Astrocyte of the hippocampus (primary cell): ENCODE measurements at regions not wholly inside any gene's neighbourhood (a gene's known extent, or its start where the extent isn't known, plus 50 kb on each side); places are given as distances from the start of the nearest gene placed in this dataset.
"Not testable (repeated sequence)": the region's sequence is repeated elsewhere in the genome, so short reads cannot be mapped to it uniquely, and the experiment has no call there.

Experiments used
- DNase-seq: peaks from one replicate; pipeline ENCODE4 v3.0.0; 2011; ENCODE audit warnings: low read depth, low spot score

DNA sequence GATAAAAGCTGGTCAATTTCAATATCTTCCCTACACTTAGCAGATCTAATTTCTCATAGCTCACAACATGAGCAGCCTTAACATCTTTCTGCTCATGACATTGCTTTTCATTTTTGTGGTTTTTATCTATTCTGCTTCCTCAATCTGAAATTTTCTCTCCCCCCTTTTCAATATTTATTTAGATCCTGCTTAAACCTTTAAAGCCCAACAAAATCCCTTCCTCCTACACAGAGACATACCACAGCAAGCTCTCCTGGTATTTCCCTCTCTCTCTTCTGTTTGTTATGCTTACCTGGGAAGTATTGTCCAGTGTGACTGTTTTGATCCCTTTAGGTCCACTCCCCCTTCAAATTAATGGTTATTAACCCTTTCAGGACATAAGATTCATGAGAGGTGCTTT, 582.5 kb downstream of the RFPL4B start:
- DNase-seq, result no peak

DNA sequence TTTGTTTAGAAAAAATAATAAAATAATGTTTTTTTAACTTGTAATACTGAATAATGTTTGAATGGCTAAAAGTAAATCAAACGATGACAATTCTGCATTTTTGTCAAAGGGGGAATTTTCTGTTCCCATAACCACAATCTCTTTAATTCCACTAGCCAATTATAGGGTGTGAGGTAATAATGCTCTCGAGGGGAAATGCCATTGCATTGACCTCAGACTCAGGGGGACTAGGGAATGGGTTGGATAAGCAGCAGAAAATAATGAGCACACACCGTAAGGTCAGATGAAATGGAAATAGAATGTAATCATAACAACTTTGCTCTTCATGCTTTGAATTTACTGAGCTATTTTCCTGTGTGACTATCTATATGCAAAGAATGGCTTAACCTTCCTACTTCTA, 584.7 kb downstream of the RFPL4B start:
- DNase-seq, result peak; percentile 80

DNA sequence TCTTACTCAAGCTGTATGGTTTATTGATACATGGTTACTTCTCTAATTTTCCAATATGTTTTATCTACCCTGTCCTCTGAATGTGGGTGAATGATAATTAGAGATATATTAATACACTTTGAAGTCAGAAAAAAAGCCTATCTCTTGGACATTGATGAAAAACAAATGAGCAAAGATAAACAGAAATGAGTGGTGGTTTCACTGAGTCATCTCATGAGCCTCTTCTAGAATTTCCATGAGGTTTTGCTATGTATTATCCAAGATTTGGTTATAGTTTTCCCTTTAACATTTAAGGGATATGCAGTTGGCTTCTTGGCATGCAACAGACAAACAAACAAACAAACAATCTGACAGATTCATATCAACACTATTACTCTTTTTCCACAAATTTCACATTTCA, 586.8 kb downstream of the RFPL4B start:
- DNase-seq, result no peak

DNA sequence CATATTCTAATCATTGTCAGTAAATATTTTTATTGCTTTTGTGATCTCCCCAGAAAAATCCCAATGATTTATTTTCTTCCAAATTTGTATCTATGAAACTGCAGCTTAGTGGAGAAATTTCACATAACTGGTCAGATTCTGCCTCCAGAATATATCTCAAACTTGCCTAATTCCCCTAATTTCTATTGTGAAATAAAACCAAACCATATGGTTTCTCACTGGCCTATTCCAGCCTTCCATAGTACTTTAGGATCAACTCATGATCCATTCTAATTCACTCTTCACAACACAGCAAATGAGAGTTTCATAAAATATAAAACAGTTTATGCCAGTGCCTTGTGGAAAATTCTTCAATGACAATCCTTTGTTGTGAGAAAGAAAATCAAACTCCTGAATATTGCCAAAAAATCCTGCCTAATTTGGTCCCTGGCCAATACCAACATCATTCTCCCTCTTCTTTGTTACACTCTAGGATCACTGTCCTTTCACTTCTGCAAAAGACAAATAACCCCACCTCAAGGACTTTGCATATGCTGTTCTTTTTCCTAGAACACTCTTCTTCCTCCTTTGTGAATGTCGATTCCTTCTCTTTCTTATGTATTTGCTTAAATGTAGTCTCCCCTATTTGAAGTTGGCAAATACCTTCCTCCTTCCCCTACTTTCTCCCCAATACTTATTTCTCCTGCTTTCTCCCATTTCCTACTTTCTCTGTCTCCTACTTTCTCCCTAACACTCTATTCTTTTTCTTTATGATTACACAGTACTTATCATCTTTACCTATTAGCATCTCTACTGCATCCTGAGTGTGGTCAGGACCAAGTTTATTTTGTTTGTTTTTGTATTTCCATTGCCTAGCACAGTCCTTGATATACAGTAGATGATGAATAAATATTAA, 587.5 kb downstream of the RFPL4B start:
- no peak for DNase-seq

DNA sequence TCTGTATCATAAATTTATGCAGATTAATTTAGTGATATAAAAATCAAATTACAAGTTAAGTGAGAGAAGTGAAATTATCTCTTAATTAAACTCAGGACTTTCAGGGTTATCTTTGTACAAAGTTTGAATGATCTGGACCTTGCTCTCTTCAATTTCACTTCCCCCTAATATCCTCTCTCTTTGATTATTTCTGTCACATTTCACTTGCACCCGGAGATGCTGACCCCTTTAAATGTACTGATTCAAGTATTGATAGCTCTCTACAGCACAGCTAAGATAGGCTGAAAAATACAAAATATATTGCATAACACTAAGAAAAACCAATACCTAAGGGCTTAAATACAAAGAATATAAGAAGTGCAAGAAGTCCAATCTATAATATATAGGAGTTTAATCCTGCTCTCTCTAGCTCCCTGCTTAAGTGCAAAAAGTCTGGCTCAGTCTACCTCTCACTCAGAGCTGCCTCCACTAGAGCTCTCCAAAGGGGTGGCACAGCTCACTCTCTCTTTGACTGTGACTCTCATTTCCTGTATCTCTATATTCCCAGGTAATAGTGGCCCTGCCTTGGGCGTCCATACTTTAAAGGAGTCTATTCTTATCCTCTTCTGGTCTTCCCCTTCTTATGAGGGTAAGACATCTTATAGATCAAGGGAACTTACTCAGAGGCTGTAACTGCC, 588.4 kb downstream of the RFPL4B start:
- no peak for DNase-seq

DNA sequence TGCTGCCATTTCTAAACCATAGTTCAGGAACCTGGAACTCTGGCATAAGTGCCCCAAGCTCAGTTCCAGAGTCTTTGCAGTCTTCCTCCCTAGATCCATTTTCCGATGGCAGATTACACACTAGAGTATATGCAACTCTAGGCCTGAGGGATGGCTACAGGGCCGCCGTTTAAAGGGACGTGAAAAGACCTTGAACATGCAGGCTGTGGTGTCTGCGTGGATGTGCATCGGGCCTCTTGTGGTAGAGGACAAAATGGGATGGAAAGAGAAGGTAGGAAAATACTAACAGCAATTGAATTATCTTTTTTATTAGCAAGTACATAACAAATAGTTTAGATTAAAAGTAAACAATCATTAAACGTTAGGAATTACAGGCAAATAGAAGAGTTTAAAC, 588.9 kb downstream of the RFPL4B start:
- DNase-seq, result no peak

DNA sequence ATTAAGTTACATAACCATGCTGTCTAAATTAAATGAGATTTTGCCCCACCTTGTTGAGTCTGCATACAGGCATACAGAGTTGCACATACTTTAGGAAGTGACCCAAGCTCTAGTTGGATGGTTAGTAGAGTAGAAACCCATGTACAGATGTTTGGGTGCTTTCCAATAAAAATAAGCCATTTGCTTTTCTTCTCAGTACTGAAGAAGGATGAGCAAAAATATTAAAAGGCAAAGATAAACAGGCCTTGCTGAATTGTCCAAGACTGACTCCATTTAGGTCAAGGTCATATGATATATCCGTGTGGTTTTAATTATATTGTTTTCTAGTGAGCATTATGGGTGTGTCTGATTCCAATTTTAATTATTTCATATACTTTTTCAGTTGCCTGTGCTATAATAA, 589.4 kb downstream of the RFPL4B start:
- no peak for DNase-seq

DNA sequence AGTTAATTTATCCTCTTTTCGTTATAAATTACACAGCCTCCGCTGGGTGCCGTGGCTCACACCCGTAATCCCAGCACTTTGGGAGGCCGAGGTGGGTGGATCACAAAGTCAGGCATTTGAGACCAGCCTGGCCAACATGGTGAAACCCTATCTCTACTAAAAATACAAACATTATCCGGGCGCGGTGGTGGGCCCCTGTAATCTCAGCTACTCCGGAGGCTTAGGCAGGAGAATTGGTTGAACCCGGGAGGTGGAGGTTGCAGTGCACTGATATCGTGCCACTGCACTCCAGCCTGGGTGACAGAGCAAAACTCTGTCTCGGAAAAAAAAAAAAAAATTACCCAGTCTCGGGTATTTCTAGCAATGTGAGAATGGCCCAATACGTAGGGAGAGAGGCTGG, 590.6 kb downstream of the RFPL4B start:
- DNase-seq, result not testable (repeated sequence)

DNA sequence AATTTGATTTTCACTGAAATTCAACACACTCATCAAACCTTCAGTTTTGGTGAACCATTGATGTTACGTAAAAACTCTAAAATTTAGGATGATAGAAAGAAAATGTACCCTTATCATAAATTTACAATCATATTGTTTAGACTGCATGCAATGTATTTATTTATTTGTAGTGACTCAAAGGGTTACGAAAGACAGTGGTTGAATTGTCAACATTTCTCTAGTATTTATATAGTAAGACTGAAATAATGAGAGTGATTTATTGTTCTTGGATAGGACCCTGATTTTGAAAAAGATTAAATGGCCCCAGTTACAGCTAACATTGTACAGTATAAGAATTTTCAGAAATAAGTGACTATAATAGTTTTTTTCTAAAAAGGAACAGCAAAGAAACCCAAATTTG, 591.5 kb downstream of the RFPL4B start:
- no peak for DNase-seq

DNA sequence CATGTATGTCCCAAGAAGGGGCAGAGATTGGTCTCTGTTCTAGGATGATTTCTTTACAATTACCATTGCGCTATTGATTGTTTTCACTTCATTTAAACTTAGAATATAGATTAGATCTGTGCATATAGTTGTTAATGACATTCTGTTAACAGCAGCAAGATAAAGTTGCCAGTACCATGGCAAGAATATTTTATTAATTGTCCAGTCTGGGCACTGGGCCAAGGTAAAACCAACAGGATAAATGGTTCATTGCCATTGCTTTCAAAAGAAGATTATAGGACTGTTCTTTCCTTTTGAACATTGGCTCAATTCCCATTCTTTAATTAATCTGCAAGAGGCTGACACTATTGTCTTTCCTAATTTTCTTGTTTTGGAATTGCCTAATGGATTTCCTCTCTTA, 592.4 kb downstream of the RFPL4B start:
- peak; percentile 68 for DNase-seq

DNA sequence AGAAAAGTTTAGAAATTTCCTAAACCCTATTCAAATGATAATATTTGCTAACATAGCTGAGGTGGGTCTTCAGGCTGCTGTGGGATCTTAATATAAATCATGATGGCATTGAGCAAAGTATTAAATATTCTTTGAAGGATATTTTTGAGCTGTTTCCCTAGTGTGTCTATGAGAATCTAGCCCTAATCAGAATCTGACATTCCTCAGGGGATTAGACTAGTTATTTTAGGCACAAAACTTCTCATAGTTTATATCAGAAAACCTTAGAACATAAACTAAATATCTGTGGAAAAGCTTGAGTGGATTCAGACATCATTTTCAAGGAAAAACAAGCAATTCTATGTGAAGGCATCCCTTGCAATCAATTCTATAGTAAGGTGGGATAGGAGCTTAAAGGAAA, 594.5 kb downstream of the RFPL4B start:
- peak; percentile 37 for DNase-seq

DNA sequence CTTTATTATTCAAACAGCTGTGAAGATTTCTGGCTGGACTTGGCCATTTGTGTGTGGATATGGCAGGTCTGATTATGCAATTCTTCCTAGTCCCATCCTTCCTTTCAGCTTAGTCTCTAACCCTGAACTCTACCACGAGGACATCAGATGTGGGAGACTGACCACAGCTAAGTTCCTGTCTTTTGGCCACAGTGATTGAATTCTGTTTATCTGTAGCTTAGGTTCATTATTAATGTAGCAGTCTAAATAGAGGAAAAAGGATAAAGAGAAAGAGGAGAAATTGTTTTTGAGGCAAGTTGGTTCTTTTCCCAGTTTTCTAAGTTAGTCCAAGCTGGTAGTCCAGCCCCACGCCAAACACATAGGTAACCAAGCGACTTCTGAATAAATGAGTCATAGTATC, 598.9 kb downstream of the RFPL4B start:
- peak; percentile 47 for DNase-seq

DNA sequence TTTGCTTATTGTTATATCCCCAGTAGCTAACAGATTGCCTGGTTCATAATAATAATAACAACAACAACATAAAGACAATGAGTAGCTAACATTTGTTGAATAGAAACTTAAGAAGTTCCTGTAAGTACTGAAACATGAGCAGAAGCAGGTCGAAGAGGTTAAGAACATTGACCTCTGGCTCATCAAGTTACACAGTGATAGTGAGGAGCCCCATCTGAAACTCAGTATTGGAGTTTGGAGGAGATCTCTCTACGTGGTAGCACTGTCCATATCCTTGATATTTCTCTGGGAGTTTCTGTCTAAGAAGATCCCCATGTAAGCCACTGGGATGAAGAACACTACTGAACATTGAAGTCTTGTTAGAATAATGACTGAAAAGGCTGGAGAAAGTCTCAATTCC, 600.4 kb downstream of the RFPL4B start:
- DNase-seq, result no peak

DNA sequence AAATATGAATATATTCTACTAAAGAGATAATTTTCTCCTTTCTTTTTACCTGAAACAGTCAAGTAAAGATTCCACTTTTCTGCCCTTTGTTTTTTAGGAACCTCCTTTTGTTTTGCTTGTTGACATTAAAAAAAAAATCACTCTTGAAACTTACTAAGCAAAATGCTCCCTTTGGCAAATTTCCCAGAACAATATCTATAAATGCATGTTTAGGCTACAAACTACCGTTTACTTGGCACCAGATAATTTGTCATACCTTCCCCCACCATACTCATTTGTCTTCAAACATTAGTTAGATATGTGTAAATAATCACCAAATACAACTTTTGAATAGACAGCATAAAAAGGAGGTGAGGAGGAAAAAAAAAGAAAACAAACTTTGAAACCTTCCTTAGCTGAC, 604.7 kb downstream of the RFPL4B start:
- no peak for DNase-seq

DNA sequence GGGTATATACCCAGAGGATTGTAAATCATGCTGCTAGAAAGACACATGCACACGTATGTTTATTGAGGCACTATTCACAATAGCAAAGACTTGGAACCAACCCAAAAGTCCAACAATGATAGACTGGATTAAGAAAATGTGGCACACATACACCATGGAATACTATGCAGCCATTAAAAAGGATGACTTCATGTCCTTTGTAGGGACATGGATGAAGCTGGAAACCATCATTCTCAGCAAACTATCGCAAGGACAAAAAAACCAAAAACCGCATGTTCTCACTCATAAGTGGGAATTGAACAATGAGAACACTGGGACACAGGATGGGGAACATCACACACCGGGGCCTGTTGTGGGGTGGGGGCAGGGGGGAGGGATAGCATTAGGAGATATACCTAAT, 608.6 kb downstream of the RFPL4B start:
- DNase-seq, result not testable (repeated sequence)

DNA sequence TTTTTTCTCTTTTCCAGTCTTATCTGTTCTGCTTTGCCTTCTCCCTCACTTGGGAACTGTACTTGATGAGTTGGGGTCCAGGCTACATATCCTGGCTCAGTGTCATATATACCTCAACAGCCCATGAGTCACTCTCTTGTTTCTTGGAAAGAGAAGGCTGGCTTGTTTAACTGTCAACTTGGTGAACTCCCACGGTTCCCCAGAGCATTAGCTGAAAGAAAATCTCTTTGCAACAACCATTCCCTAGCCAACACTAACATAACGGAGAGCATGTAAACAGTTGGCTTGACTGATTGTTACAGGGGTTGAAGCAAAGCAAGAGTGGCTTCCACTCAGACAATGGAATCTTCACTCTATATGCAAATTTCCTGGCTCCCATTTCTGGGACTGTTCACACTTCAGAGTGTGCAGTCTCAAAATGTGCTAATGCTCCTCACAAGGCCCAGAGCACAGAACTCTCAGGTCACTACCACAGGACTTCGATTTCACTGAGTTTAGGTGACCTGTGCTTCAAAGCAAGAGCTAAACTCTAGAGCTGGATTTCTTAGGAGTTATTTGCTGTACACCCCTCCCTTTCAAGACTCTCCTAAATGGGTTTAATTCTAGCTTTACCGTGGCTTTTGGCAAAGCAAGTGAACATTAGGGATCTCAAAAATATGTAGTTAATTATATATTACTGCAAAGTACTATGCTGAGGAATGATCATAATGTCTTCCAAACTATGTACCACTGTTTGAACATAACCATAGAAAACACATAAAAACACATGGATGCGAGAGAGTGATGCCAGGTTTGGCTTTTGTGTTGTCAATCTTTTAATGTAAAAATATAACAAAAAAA, 609.8 kb downstream of the RFPL4B start:
- DNase-seq, result peak; percentile 91

DNA sequence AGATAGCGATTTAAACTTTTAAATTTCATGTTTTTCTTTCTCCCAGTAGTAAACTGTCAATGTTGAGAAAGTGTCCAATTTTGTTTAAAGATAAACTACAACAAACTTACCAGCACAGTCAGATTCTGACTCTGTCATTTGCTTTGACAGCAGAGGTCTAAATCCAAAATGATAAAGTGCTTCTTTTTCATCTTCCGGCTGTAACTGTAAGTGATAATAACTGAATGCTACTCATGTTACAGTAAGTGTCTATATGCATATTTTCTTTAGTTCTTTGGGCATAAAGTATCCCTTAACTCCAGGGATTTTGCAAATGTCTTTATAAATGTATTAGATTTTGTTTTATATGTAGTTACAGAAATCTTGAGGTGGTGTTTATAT, 610.4 kb downstream of the RFPL4B start:
- DNase-seq, result no peak

DNA sequence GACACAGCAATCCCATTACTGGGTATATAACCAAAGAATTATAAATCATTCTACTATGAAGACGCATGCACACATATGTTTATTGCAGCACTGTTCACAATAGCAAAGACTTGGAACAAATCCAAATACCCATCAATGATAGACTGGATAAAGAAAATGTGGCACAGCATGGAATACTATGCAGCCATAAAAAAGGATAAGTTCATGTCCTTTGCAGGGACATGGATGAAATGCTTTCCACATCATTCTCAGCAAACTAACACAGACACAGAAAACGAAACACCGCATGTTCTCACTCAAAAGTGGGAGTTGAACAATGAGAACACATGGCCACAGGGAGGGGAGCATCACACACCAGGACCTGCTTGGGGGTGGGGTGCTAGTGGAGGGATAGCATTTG, 613.0 kb downstream of the RFPL4B start:
- DNase-seq, result not testable (repeated sequence)

DNA sequence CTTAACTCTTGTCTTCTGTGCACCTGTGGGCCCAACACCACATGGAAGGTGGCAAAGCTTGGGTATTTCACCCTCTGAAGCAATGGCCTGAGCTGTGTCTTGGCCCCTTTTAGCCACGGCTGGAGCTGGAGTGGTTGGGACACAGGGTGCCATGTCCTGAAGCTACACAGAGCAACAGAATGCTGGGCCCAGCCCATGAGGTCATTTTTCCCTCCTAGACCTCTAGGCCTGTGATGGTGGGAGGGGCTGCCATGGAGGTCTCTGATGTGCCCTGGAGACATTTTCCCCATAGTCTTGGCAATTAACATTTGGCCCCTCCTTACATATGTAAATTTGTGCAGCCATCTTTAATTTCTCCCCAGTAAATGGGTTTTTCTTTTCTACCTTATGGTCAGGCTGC, 620.8 kb downstream of the RFPL4B start:
- no peak for DNase-seq

DNA sequence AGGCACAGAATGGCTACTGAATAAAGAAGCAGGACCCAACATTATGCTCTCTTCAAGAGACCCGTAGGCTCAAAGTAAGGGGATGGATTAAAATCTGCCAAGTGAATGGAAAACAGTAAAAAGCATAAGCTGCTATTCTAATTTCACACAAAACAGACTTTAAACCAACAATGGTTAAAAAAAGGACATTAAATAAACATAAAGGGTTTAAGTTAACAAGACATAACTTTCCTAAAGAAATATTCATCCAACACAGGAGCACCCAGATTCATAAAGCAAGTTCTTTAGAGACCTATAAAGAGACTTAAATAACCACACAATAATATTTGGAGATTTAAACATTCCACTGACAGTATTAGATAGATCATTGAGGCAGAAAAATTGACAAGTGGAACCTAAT, 624.5 kb downstream of the RFPL4B start:
- DNase-seq, result no peak

DNA sequence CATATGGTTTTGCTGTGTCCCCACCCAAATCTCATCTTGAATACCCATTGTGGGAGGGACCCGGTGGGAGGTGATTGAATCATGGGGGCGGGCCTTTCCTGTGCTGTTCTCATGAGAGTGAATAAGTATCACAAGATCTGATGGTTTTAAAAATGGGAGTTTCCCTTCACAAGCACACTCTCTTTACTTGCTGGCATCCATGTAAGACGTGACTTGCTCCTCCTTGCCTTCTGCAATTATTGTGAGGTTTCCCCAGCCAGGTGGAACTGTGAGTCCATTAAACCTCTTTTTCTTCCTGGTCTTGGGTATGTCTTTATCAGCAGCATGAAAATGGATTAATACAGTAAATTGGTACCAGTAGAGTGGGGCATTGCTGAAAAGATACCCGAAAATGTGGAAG, 627.8 kb downstream of the RFPL4B start:
- not testable (repeated sequence) for DNase-seq

DNA sequence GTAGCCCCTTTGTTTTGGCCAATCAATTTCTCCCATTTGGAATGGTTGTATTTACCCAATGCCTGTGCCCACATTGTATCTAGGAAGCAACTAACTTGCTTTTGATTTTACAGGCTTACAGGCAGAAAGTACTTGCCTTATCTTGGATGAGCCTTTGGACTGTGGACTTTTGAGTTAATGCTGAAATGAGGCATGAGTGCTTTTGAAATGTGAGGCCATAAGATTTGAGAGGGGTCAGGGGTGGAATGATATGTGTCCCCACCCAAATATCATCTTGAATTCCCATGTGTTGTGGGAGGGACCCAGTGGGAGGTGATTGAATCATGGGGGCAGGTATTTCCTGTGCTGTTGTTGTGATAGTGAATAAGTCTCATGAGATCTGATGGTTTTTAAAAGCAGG, 629.4 kb downstream of the RFPL4B start:
- DNase-seq, result not testable (repeated sequence)
